Ishikawa (cell line): ENCODE measurements at regions not wholly inside any gene's neighbourhood (a gene's known extent, or its start where the extent isn't known, plus 50 kb on each side); places are given as distances from the start of the nearest gene placed in this dataset.

Source experiments
- CEBPB ChIP-seq: IDR thresholded peaks from 2 replicates; pipeline ENCODE4 v1.6.1; 2012
- CREB1 ChIP-seq: IDR thresholded peaks from 2 replicates; pipeline ENCODE4 v1.6.1; 2012; ENCODE audit warnings: low read depth
- EGR1 ChIP-seq: IDR thresholded peaks from 2 replicates; pipeline ENCODE4 v1.6.1; 2012
- EP300 ChIP-seq: IDR thresholded peaks from 2 replicates; pipeline ENCODE4 v1.6.1; 2012; ENCODE audit warnings: borderline replicate concordance
- FOXM1 ChIP-seq: IDR thresholded peaks from 2 replicates; pipeline ENCODE4 v1.6.1; 2012; ENCODE audit warnings: low read depth, borderline replicate concordance
- MAX ChIP-seq: IDR thresholded peaks from 2 replicates; pipeline ENCODE4 v1.6.1; 2012
- NFIC ChIP-seq: IDR thresholded peaks from 2 replicates; pipeline ENCODE4 v1.6.1; 2012
- RAD21 ChIP-seq: IDR thresholded peaks from 2 replicates; pipeline ENCODE4 v1.6.1; 2012; ENCODE audit warnings: low read depth
- REST ChIP-seq: IDR thresholded peaks from 2 replicates; pipeline ENCODE4 v1.6.1; 2012; ENCODE audit warnings: low read depth, mild to moderate bottlenecking
- TAF1 ChIP-seq: IDR thresholded peaks from 2 replicates; pipeline ENCODE4 v1.6.1; 2012; ENCODE audit warnings: low read depth, mild to moderate bottlenecking
- TCF12 ChIP-seq: IDR thresholded peaks from 2 replicates; pipeline ENCODE4 v1.6.1; 2012; ENCODE audit warnings: low read depth
- TEAD4 ChIP-seq: IDR thresholded peaks from 2 replicates; pipeline ENCODE4 v1.6.1; 2012
- USF1 ChIP-seq: IDR thresholded peaks from 2 replicates; pipeline ENCODE4 v1.6.1; 2012
- YY1 ChIP-seq: IDR thresholded peaks from 2 replicates; pipeline ENCODE4 v1.6.1; 2012; ENCODE audit warnings: low read depth
- ZBTB7A ChIP-seq: IDR thresholded peaks from 2 replicates; pipeline ENCODE4 v1.6.1; 2012; ENCODE audit warnings: low read depth

GRCh38 chr1:194862129-194862528 is 1675.7 kb upstream of the B3GALT2 start:
- TF ChIP-seq NFIC (no peak), RAD21 (no peak), TAF1 (no peak), CEBPB (no peak), USF1 (no peak), MAX (no peak), YY1 (no peak), TCF12 (no peak), EGR1 (no peak), TEAD4 (no peak), EP300 (no peak), FOXM1 (no peak), CREB1 (no peak), REST (no peak), ZBTB7A (no peak)

- TF ChIP-seq TEAD4 (no peak), EP300 (no peak), USF1 (no peak), CREB1 (no peak), RAD21 (no peak), MAX (no peak), REST (no peak), TAF1 (no peak), ZBTB7A (no peak), YY1 (no peak), EGR1 (no peak), TCF12 (no peak)
Observed at GRCh38 chr1:194860248-194861201, 1674.1 kb upstream of the B3GALT2 start.

GRCh38 chr1:194857413-194857812 is 1671.0 kb upstream of the B3GALT2 start:
- TF ChIP-seq YY1 (no peak), USF1 (no peak), CEBPB (no peak), CREB1 (no peak), TEAD4 (no peak), FOXM1 (no peak), TAF1 (no peak), REST (no peak), ZBTB7A (no peak), EP300 (no peak)
